Panc1 (cell line): ENCODE measurements at regions not wholly inside any gene's neighbourhood (a gene's known extent, or its start where the extent isn't known, plus 50 kb on each side); places are given as distances from the start of the nearest gene placed in this dataset.

Experiments used
- ATAC-seq: fragments of 200-7000 bp; cut with Tn5 transposase; 2 replicates; pipeline ENCODE4 v1.9.1; 2020; ENCODE audit warnings: mild to moderate bottlenecking, moderate library complexity
- BruUV-seq: library from RNA; stranded (reverse); fragments of 400-500 nt; replicated peaks from 2 replicates; lab custom pipeline; 2021; lab: Mats Ljungman, UMichigan
- CTCF ChIA-PET: fragments of 300-600 bp; sonication (Branson Sonifier 250); formaldehyde crosslinking; loops from one replicate; lab custom pipeline; 2022; ENCODE audit warnings: antibody characterized with exemption; lab: Charles Lee
- POLR2A ChIA-PET: fragments of 300-600 bp; sonication (Branson Sonifier 250); formaldehyde crosslinking; loops from one replicate; lab custom pipeline; 2022; ENCODE audit warnings: antibody characterized with exemption; lab: Charles Lee
- DNase-seq: peaks from one replicate; pipeline ENCODE4 v3.0.0-alpha.2; 2010; ENCODE audit warnings: low read depth, low spot score
- H3K27ac ChIP-seq: 2 replicates; pipeline ENCODE4 v1.5.1; 2011; ENCODE audit warnings: mild to moderate bottlenecking, low read length, inconsistent platforms
- H3K27me3 ChIP-seq: fragments of 200-500 bp; sonication (Bioruptor generic); 2 replicates; pipeline ENCODE4 v1.6.0; 2014; ENCODE audit warnings: low read length, inconsistent platforms; ENCODE audit not compliant: control insufficient read depth, insufficient read depth
- H3K36me3 ChIP-seq: fragments of 200-500 bp; sonication (Bioruptor generic); 2 replicates; pipeline ENCODE4 v1.5.1; 2014; ENCODE audit warnings: inconsistent platforms, mild to moderate bottlenecking, low read length, moderate library complexity; ENCODE audit not compliant: control insufficient read depth, insufficient read depth
- H3K4me1 ChIP-seq: 2 replicates; pipeline ENCODE4 v1.5.1; 2011; ENCODE audit warnings: inconsistent platforms, mild to moderate bottlenecking, low read length, moderate library complexity; ENCODE audit not compliant: control insufficient read depth, insufficient read depth
- H3K4me3 ChIP-seq, 2 experiments: 2 replicates each; pipeline ENCODE4 v1.5.1; 2011 to 2012; ENCODE audit warnings: low read depth in 2 of 2, low read length in 2 of 2, mild to moderate bottlenecking in 2 of 2, inconsistent platforms in 1 of 2, moderate library complexity in 1 of 2
- H3K9me3 ChIP-seq: fragments of 200-500 bp; sonication (Bioruptor generic); 2 replicates; pipeline ENCODE4 v1.5.1; 2014; ENCODE audit warnings: low read depth, mild to moderate bottlenecking, inconsistent platforms, low read length, moderate library complexity; ENCODE audit not compliant: control insufficient read depth, insufficient read depth
- CTCF ChIP-seq: fragments of 450-650 bp; IDR thresholded peaks from 2 replicates; pipeline ENCODE4 v1.5.1; 2017; ENCODE audit warnings: mild to moderate bottlenecking
- POLR2AphosphoS5 ChIP-seq: IDR thresholded peaks from 2 replicates; pipeline ENCODE4 v1.6.1; 2012; ENCODE audit warnings: mild to moderate bottlenecking, low read depth, low read length, moderate library complexity
- REST ChIP-seq, 2 experiments: IDR thresholded peaks; 2 replicates each; pipeline ENCODE4 v1.6.1; 2011 to 2012; ENCODE audit warnings: low read depth in 2 of 2, control low read depth in 1 of 2, low read length in 1 of 2, mild to moderate bottlenecking in 1 of 2, moderate library complexity in 1 of 2; ENCODE audit not compliant: insufficient read depth in 1 of 2
- SIN3A ChIP-seq: IDR thresholded peaks from 2 replicates; pipeline ENCODE4 v1.6.1; 2012; ENCODE audit warnings: low read depth, mild to moderate bottlenecking, low read length, moderate library complexity, borderline replicate concordance; ENCODE audit not compliant: insufficient read depth
- TCF7L2 ChIP-seq: IDR thresholded peaks from 2 replicates; pipeline ENCODE4 v1.6.1; 2011; ENCODE audit warnings: mild to moderate bottlenecking, low read depth, low read length, inconsistent platforms
- in situ Hi-C: cut with HindIII; loops from 2 replicates; pipeline ENCODE4 v1.10.0; 2016; ENCODE audit warnings: low sequenced_read_pairs, low pct_unique_long_range_greater_than_20kb
- intact Hi-C: fragments of 100-400 bp; cut with micrococcal nuclease; formaldehyde crosslinking; loops from one replicate; pipeline ENCODE4 v1.10.0; 2022; ENCODE audit not compliant: unreplicated experiment

- intact Hi-C loops = no loop called here
- DNase-seq (no peak), ATAC-seq (no peak)
- Histone ChIP-seq H3K4me1 (no peaks in the 10 kb centered on the region), H3K27me3 (peaks cover 7% of the 10 kb centered on the region), H3K36me3 (no peaks in the 10 kb centered on the region), H3K4me3 (no peak overlapping the region), H3K9me3 (no peaks in the 10 kb centered on the region), H3K27ac (no peak overlapping the region)
- TF ChIP-seq POLR2AphosphoS5 (no peak), CTCF (no peak), REST (IDR thresholded peaks at IDR 0.05; ENCODE audit: insufficient read depth in 1 of 2, low read depth in 2 of 2, low read length in 1 of 2) (no peak), SIN3A (no peak), TCF7L2 (no peak)
- BruUV-seq = no TSS peak
- POLR2A ChIA-PET = no interaction called here
- in situ Hi-C loops = no loop called here
- CTCF ChIA-PET = no interaction called here
Observed at GRCh38 chr1:38555594-38555993, 304.0 kb downstream of the RRAGC start.

- intact Hi-C loops (no loop called here), in situ Hi-C loops (no loop called here)
- ATAC-seq (no peak), DNase-seq (no peak)
- Histone ChIP-seq H3K36me3 (no peaks in the 10 kb centered on the region), H3K27me3 (peaks cover 10% of the 10 kb centered on the region), H3K4me3 (no peak overlapping the region), H3K27ac (no peak overlapping the region), H3K9me3 (no peaks in the 10 kb centered on the region), H3K4me1 (no peaks in the 10 kb centered on the region)
- ChIA-PET CTCF (no interaction called here), POLR2A (no interaction called here)
- no TSS peak for BruUV-seq
- TF ChIP-seq TCF7L2 (no peak), REST (IDR thresholded peaks at IDR 0.05; ENCODE audit: insufficient read depth in 1 of 2, low read depth in 2 of 2, low read length in 1 of 2) (no peak), POLR2AphosphoS5 (no peak), CTCF (no peak), SIN3A (no peak)
Observed at GRCh38 chr1:38555130-38555529, 304.4 kb downstream of the RRAGC start.
